OCI-LY7 (cell line): ENCODE measurements at regions not wholly inside any gene's neighbourhood (a gene's known extent, or its start where the extent isn't known, plus 50 kb on each side); places are given as distances from the start of the nearest gene placed in this dataset.

Source experiments
- BruUV-seq: library from RNA; stranded (reverse); fragments of 400-500 nt; replicated peaks from 2 replicates; lab custom pipeline; 2021; lab: Mats Ljungman, UMichigan
- CTCF ChIA-PET: fragments of 300-600 bp; sonication (Branson Sonifier 250); formaldehyde crosslinking; loops from one replicate; lab custom pipeline; 2022; ENCODE audit warnings: antibody characterized with exemption; ENCODE audit not compliant: unreplicated experiment; lab: Charles Lee
- POLR2A ChIA-PET: fragments of 300-600 bp; sonication (Branson Sonifier 250); formaldehyde crosslinking; loops from one replicate; lab custom pipeline; 2022; ENCODE audit warnings: antibody characterized with exemption; lab: Charles Lee
- DNase-seq: peaks from one replicate; pipeline ENCODE4 v3.0.0-alpha.2; 2015; ENCODE audit warnings: low spot score
- H2AFZ ChIP-seq: fragments of 200-600 bp; sonication (generic), shearing (Covaris generic); 2 replicates; pipeline ENCODE4 v1.6.1; 2014; ENCODE audit warnings: mild to moderate bottlenecking, antibody characterized with exemption, low read length, moderate library complexity
- H3K27ac ChIP-seq: fragments of 200-600 bp; sonication (generic); 2 replicates; pipeline ENCODE4 v1.5.1; 2014; ENCODE audit warnings: mixed run types, low read depth, mild to moderate bottlenecking, moderate library complexity, low read length, inconsistent platforms; ENCODE audit not compliant: poor library complexity, severe bottlenecking
- H3K36me3 ChIP-seq: fragments of 200-600 bp; sonication (generic); 2 replicates; pipeline ENCODE4 v1.6.1; 2014; ENCODE audit warnings: mild to moderate bottlenecking, antibody characterized with exemption, low read length, moderate library complexity, mixed read lengths; ENCODE audit not compliant: insufficient read depth
- H3K4me1 ChIP-seq: fragments of 200-600 bp; sonication (generic); 2 replicates; pipeline ENCODE4 v1.5.1; 2014; ENCODE audit warnings: mild to moderate bottlenecking, low read length; ENCODE audit not compliant: insufficient read depth, poor library complexity, severe bottlenecking
- H3K4me2 ChIP-seq: fragments of 200-600 bp; sonication (generic); 2 replicates; pipeline ENCODE4 v1.6.1; 2014; ENCODE audit warnings: mild to moderate bottlenecking, low read length
- H3K4me3 ChIP-seq: fragments of 200-600 bp; sonication (generic); 2 replicates; pipeline ENCODE4 v1.5.1; 2014; ENCODE audit warnings: mild to moderate bottlenecking, low read depth, low read length; ENCODE audit not compliant: poor library complexity, severe bottlenecking
- H3K79me2 ChIP-seq: fragments of 200-600 bp; sonication (generic); 2 replicates; pipeline ENCODE4 v1.6.1; 2016; ENCODE audit warnings: low read depth, mild to moderate bottlenecking, low read length, moderate library complexity, mixed read lengths; ENCODE audit not compliant: insufficient read depth
- H3K9me2 ChIP-seq: fragments of 200-600 bp; sonication (generic); 2 replicates; pipeline ENCODE4 v1.6.1; 2016; ENCODE audit warnings: mild to moderate bottlenecking, low read length, mixed read lengths; ENCODE audit not compliant: insufficient read depth
- H3K9me3 ChIP-seq: fragments of 200-600 bp; sonication (generic); 2 replicates; pipeline ENCODE4 v1.6.1; 2014; ENCODE audit warnings: mild to moderate bottlenecking, mixed run types, low read length, mixed read lengths
- H4K20me1 ChIP-seq: fragments of 200-600 bp; sonication (generic); 2 replicates; pipeline ENCODE4 v1.6.1; 2014; ENCODE audit warnings: mild to moderate bottlenecking, antibody characterized with exemption, low read length, moderate library complexity, mixed read lengths; ENCODE audit not compliant: insufficient read depth
- CTCF ChIP-seq: fragments of 200-600 bp; sonication (generic); conservative IDR thresholded peaks from 2 replicates; pipeline ENCODE4 v1.5.1; 2014; ENCODE audit warnings: mild to moderate bottlenecking, antibody characterized with exemption, low read length, moderate library complexity, mixed read lengths
- EZH2phosphoT487 ChIP-seq: fragments of 200-600 bp; sonication (generic); IDR thresholded peaks from 2 replicates; pipeline ENCODE4 v1.6.1; 2018; ENCODE audit warnings: low read depth, borderline replicate concordance, mild to moderate bottlenecking, mixed run types, antibody characterized with exemption, low read length, moderate library complexity, mixed read lengths
- intact Hi-C: fragments of 100-400 bp; cut with micrococcal nuclease; formaldehyde crosslinking; loops from one replicate; pipeline ENCODE4 v1.10.0; 2022; ENCODE audit not compliant: unreplicated experiment

- Histone ChIP-seq H3K4me1 (no peaks in the 10 kb centered on the region), H3K79me2 (no peaks in the 10 kb centered on the region), H4K20me1 (no peaks in the 10 kb centered on the region), H3K27ac (no peak overlapping the region), H3K4me3 (no peak overlapping the region), H2AFZ (no peak overlapping the region), H3K4me2 (no peak overlapping the region), H3K36me3 (no peaks in the 10 kb centered on the region), H3K9me3 (no peaks in the 10 kb centered on the region), H3K9me2 (no peaks in the 10 kb centered on the region)
- ChIA-PET POLR2A (no interaction called here), CTCF (no interaction called here)
- DNase-seq, result no peak
- intact Hi-C loops, result no loop called here
- TF ChIP-seq CTCF (no peak), EZH2phosphoT487 (no peak)
- no TSS peak for BruUV-seq
Measured at GRCh38 chr2:16084274-16084673, 143.9 kb downstream of the MYCN start.

GRCh38 chr2:16082276-16082675 lies 141.9 kb downstream of the MYCN start:
- Histone ChIP-seq H3K4me2 (no peak overlapping the region), H3K79me2 (no peaks in the 10 kb centered on the region), H2AFZ (no peak overlapping the region), H3K4me1 (no peaks in the 10 kb centered on the region), H3K36me3 (no peaks in the 10 kb centered on the region), H3K27ac (no peak overlapping the region), H3K4me3 (no peak overlapping the region), H3K9me2 (no peaks in the 10 kb centered on the region), H4K20me1 (no peaks in the 10 kb centered on the region), H3K9me3 (no peaks in the 10 kb centered on the region)
- DNase-seq, result no peak
- BruUV-seq, result no TSS peak
- intact Hi-C loops, result no loop called here
- CTCF ChIA-PET, result no interaction called here
- TF ChIP-seq CTCF (no peak), EZH2phosphoT487 (no peak)
- POLR2A ChIA-PET, result no interaction called here

GRCh38 chr2:16081316-16082200 lies 141.2 kb downstream of the MYCN start:
- no peaks in the 10 kb centered on the region for H3K79me2 ChIP-seq
- H3K9me2 ChIP-seq, result no peaks in the 10 kb centered on the region
- no peaks in the 10 kb centered on the region for H3K9me3 ChIP-seq
- POLR2A ChIA-PET, result no interaction called here
- H3K4me3 ChIP-seq, result no peak overlapping the region
- TF ChIP-seq EZH2phosphoT487, result no peak
- TF ChIP-seq CTCF, result no peak
- H2AFZ ChIP-seq, result no peak overlapping the region
- H3K4me1 ChIP-seq, result no peaks in the 10 kb centered on the region
- H3K36me3 ChIP-seq, result no peaks in the 10 kb centered on the region
- CTCF ChIA-PET, result no interaction called here
- BruUV-seq, result no TSS peak
- H4K20me1 ChIP-seq, result no peaks in the 10 kb centered on the region
- intact Hi-C loops, result no loop called here
- no peak for DNase-seq
- no peak overlapping the region for H3K4me2 ChIP-seq
- H3K27ac ChIP-seq, result no peak overlapping the region
